GM19467 (cell line): ENCODE measurements at regions not wholly inside any gene's neighbourhood (a gene's known extent, or its start where the extent isn't known, plus 50 kb on each side); places are given as distances from the start of the nearest gene placed in this dataset.
"Not testable (repeated sequence)": the region's sequence is repeated elsewhere in the genome, so short reads cannot be mapped to it uniquely, and the experiment has no call there.

ENCODE experiments used
- ATAC-seq: cut with Tn5 transposase; IDR thresholded peaks from one replicate; pipeline ENCODE4 v1.9.1; 2021; ENCODE audit warnings: mild to moderate bottlenecking, moderate library complexity; ENCODE audit not compliant: unreplicated experiment

- ATAC-seq = no peak
Measured at GRCh38 chr4:107562316-107562715, 157.7 kb downstream of the PAPSS1 start.

- ATAC-seq = no peak
Measured at GRCh38 chr4:107561481-107561880, 158.6 kb downstream of the PAPSS1 start.

DNA sequence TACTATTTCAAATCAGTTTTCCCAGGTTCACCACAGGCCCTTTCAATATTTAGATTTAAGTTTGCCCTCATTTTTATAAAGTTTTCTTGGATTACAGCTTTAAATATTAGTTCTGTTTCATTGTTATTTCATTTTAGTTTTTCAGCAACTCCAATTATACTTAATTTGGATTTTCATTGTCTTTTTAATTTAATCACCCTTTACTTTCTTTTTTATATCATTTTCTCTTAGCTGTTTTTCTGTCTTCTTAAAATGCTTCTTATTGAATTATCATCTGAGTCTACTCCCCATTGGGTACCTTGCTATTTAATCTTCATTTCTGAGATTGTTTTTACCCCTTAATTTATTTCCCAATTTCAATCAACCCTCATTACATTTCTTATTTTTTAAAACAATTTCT is 160.4 kb downstream of the PAPSS1 start:
- no peak for ATAC-seq

DNA sequence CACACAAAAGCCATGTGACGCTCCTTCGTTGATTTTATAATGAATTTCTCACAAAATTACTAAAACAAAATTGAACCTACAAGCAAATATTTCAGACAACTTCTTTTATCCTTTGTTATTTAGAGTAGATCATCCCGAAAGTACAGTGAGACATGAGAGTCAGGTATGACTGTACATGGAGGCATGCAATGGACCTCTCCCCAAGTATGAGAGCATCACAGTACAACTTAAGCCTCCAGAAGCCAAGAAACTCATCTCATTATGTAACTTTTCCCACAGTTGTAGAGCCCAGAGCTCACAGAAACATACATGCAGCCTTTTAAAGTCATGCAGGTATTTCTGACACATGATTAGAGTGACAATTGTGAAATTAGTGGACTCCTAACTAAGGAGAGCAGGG is 167.7 kb downstream of the PAPSS1 start:
- ATAC-seq = no peak

- no peak for ATAC-seq
Measured at GRCh38 chr4:107548211-107548905, 171.7 kb downstream of the PAPSS1 start.

DNA sequence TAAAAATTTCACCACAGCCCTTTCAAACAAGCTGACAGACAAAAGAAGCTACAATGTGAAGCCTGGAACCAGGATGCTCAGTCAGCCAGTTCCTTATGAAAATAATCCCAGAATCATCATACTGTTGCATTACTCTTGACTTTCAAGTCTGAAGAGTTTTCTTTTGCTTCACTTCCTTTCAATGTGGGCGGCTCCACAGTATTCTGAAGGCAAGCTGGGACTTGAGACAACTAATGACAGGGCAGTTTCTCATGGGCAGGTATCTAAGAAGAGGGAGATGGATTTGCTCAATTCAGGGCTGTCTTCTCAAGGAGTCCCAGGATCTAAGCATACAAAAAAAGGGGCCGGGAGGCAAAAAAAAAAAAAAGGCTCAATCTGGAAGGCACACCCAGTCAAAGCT is 173.4 kb downstream of the PAPSS1 start:
- no peak for ATAC-seq

- no peak for ATAC-seq
Measured at GRCh38 chr4:107541511-107541910, 178.5 kb downstream of the PAPSS1 start.

- ATAC-seq = no peak
Measured at GRCh38 chr4:107531927-107532326, 188.1 kb downstream of the PAPSS1 start.

DNA sequence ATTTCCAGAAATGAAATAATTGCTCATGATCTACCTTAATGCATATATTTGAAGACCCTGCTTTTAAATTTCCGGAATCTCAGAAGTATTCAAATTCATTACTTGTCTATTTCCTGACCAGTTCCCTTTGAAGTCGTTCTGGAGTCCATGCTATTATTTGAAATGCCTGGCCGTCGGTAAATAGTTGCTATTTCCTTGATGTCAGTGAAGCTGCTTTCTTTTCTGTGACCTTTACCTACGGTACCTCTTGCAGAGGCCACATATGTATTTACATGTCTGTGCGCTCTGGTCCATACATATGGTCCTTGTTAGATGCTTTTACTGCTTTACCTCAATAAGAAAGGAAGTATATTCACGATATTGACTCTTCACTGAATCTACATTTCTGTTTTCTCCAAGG is 199.7 kb downstream of the PAPSS1 start:
- ATAC-seq = no peak

- ATAC-seq = no peak
Measured at GRCh38 chr4:107519053-107519452, 201.0 kb downstream of the PAPSS1 start.

- ATAC-seq = no peak
Measured at GRCh38 chr4:107518076-107518475, 202.0 kb downstream of the PAPSS1 start.

DNA sequence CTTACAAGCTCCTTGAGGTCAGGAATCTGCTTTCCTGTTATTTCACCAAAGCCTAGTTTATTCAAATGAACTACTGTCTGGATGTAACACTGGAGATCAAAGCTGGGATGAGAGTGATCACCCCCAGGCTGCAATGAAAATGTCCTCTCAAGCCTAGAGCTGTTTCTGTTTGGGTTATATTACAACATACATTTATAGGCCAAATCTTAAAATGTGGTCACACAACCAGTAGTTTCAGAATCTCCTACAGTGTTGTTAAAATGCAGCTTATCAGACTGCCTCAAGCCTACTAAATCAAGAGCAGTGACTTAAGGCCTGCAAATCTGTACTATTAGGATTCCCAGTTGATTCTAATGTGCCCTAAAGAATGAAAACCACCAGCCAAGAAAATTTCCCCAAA is 207.5 kb downstream of the PAPSS1 start:
- no peak for ATAC-seq

DNA sequence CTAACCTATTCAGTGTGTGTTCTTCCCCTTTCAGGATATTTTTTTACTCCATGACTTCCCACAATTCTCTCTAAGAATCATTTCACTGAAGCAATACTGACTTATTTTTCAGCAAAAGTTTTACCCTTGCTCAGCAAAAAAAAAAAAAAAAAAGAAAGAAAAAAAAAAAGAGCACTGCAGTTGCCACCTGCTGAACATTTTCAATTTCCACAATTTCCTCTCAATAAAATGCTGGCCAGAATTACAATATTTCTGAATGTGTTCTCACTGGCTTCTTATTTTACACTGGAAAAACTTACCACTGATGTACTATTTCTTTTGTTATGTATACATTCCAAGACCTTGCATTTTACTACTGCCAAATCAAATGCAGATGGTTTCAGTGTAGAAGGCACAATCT is 210.4 kb downstream of the PAPSS1 start:
- no peak for ATAC-seq

DNA sequence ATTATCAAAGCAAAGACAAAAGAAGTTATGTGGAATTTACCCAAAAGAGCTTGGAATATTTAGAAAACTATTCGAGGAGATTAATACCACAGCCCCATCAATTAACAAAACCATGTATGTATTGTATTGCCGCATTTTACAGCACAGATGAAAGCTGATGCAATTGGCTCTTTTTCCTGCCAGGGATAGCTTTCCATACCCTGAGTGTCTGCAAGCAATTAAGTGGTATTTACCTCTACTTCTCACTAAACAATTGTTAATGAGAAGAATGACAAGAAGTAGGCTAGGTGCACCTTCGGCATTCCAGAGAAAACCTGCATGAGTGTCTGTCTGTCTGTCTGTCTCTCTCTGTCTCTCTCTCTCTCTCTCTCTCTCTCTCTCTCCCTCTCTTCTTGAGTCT is 219.5 kb downstream of the PAPSS1 start:
- no peak for ATAC-seq

DNA sequence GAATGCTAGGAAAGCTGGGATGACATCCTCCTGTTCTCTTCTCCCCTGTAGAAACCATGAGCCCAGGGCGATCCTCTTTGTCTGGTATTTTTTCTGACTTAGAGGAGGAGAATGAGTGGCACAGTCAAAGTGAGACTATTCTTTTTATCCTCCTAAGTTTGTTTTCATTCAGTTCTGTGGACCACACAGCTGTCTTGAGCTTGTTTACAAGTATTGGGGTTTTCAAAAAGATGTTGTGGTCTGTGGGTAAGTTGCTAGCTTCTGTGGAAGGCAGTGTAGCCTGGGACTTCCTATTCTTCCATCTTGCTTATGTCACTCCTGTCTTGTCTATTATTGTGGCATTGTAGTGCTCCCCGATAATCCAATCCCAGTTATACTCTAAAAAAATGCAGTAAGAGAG is 223.0 kb downstream of the PAPSS1 start:
- no peak for ATAC-seq

DNA sequence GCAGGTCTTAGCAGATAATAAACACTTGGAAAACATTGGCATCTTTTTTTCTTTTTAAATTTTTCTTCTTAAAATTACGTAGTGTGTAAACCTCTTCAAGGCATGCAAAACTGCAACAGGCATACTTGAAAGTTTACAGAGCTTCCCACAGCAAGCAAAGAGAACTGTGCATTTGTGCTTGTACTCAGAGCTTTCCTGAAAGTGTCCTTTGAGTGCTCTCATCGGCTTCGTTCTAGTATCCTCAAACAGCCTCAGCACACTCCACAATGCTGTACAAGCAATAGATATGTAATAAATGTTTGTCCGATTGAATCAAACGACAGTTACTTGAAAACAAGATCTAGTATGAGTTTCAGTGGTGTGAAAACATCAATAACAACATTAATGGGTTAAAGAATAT is 227.5 kb downstream of the PAPSS1 start:
- ATAC-seq = no peak

GRCh38 chr4:107490116-107490515 is 229.9 kb downstream of the PAPSS1 start:
- no peak for ATAC-seq

- not testable (repeated sequence) for ATAC-seq
Measured at GRCh38 chr4:107483621-107484020, 236.4 kb downstream of the PAPSS1 start.

DNA sequence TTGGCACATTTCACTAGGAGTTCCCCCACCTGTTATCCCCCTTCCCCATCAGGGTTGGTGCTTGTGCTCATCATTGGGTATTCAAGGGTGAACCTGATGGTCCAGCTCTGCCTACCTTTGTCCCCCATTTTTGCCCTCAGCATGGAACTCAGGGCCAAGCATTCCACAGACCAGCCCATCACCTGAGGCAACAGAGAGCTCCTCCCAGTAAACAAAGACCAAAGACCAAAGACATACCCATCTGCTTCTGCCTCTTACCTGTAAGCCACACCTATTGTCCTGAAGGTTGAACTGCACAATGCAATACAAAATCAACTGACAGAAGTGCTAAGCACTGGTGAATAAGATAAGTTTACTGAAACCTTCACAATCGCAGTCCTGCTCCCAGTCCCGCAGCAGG is 237.5 kb downstream of the PAPSS1 start:
- ATAC-seq = no peak

- ATAC-seq = no peak
Measured at GRCh38 chr4:107478327-107478980, 241.6 kb downstream of the PAPSS1 start.

GRCh38 chr4:107473126-107473525 is 246.9 kb downstream of the PAPSS1 start:
- no peak for ATAC-seq

DNA sequence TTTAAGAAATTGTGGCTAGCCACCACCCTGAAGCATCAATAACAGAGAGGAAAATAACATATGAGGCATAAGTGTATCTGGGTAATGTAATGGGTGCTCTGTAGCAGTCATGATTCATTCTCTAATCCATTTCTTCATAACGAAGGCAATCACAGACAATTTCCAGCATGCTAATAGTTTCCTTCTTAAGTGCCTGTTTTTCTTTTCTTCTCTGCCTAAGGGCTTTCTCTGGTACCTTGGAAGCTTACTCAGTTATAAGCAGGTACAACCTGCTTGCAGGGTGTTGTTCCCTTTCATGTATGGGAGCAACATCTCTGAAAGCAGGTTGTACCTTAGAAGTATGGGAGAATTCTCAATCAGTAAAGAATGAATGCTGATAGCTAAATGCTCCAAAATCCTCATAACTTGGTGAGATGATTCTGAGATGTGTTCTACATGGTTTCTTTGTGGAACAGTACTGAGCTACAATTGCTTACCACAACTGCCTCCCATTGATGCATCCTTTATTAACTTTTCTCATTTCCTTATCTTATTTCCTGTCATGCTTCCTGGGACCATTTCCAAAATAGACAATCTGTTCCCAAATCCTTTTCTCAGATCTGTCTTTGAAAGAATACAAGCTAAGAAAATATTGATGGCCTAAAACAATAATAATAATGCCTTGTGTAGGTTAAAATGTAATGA is 247.6 kb downstream of the PAPSS1 start:
- no peak for ATAC-seq
